ENCODE measurements at regions not wholly inside any gene's neighbourhood (a gene's known extent, or its start where the extent isn't known, plus 50 kb on each side); places are given as distances from the start of the nearest gene placed in this dataset.

- no peak for TF ChIP-seq SUZ12 (IDR thresholded peaks at IDR 0.05; ENCODE audit: extremely low read depth, insufficient read depth, insufficient read length)
- no peak for TF ChIP-seq ZNF274 (IDR thresholded peaks at IDR 0.05; ENCODE audit: low read depth, low read length)
- no peak for TF ChIP-seq YY1 (IDR thresholded peaks at IDR 0.05; ENCODE audit: insufficient read depth, insufficient read length)
These were observed 334.3 kb downstream of the ARL4A start for GRCh38 chr7:13021566-13022300.
